ENCODE measurements at regions not wholly inside any gene's neighbourhood (a gene's known extent, or its start where the extent isn't known, plus 50 kb on each side); places are given as distances from the start of the nearest gene placed in this dataset.

DNA sequence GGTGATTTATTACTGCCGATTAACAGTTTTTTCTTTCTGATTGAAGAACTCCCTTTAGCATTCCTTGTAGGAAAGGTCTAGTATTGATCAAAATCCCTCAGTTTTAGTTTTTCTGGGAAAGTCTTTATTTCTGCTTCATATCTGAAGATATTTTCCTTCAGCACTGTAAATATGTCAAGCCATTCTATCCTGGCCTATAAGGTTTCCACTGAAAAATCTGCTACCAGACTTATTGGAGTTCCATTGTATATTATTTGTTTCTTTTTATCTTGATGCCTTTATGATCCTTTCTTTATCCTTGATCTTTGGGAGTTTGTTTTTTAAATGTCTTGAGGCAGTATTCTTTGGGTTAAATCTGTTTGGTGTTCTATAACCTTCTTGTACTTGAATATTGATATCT lies 55.0 kb upstream of the TMTC1 start:
- no peak for ATAC-seq
- Histone ChIP-seq H3K4me1 (no peaks in the 10 kb centered on the region), H3K9me3 (no peaks in the 10 kb centered on the region), H3K4me2 (no peak overlapping the region), H3K4me3 (no peak overlapping the region), H3K27ac (no peak overlapping the region)
- ChIA-PET POLR2A (no interaction called here), CTCF (interaction anchor here (0.5 kb wide), 1 partner anchor 177 kb away, joined by 3 read pairs; no protein-coding TSS in a partner anchor)
- no peak for DNase-seq (ENCODE audit: low read depth in 1 of 2, low spot score in 1 of 2)
- WGBS (ENCODE audit: missing lambda C conversion rate), result 24% methylated on average over 1 of the region's 1 CpG
- no peak for FAIRE-seq
- TF ChIP-seq E2F6 (IDR thresholded peaks at IDR 0.05; ENCODE audit: borderline replicate concordance, low read depth), result no peak
- no peak for TF ChIP-seq ESRRA (IDR thresholded peaks at IDR 0.05; ENCODE audit: borderline replicate concordance, low read length)
- TF ChIP-seq EP300 (IDR thresholded peaks at IDR 0.05), result no peak
- no peak for TF ChIP-seq ELK1 (IDR thresholded peaks at IDR 0.05; ENCODE audit: low read depth, low read length)
- no peak for TF ChIP-seq CHD2 (IDR thresholded peaks at IDR 0.05; ENCODE audit: low read length, partially characterized antibody)
- TF ChIP-seq NPAS2 (CRISPR knock-in tag; IDR thresholded peaks at IDR 0.05; ENCODE audit: borderline replicate concordance), result no peak
- TF ChIP-seq, protein P1, sequence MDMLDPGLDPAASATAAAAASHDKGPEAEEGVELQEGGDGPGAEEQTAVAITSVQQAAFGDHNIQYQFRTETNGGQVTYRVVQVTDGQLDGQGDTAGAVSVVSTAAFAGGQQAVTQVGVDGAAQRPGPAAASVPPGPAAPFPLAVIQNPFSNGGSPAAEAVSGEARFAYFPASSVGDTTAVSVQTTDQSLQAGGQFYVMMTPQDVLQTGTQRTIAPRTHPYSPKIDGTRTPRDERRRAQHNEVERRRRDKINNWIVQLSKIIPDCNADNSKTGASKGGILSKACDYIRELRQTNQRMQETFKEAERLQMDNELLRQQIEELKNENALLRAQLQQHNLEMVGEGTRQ (IDR thresholded peaks at IDR 0.05), result no peak
- TF ChIP-seq FOSB (CRISPR knock-in tag; IDR thresholded peaks at IDR 0.05), result no peak
- TF ChIP-seq, protein P2, sequence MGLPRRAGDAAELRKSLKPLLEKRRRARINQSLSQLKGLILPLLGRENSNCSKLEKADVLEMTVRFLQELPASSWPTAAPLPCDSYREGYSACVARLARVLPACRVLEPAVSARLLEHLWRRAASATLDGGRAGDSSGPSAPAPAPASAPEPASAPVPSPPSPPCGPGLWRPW (IDR thresholded peaks at IDR 0.05), result no peak
- no peak for TF ChIP-seq RFX5 (IDR thresholded peaks at IDR 0.05)
- no peak for TF ChIP-seq EHMT2 (IDR thresholded peaks at IDR 0.05; ENCODE audit: low read depth)
- TF ChIP-seq, protein P3, sequence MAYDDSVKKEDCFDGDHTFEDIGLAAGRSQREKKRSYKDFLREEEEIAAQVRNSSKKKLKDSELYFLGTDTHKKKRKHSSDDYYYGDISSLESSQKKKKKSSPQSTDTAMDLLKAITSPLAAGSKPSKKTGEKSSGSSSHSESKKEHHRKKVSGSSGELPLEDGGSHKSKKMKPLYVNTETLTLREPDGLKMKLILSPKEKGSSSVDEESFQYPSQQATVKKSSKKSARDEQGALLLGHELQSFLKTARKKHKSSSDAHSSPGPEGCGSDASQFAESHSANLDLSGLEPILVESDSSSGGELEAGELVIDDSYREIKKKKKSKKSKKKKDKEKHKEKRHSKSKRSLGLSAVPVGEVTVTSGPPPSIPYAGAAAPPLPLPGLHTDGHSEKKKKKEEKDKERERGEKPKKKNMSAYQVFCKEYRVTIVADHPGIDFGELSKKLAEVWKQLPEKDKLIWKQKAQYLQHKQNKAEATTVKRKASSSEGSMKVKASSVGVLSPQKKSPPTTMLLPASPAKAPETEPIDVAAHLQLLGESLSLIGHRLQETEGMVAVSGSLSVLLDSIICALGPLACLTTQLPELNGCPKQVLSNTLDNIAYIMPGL (CRISPR knock-in tag; IDR thresholded peaks at IDR 0.05; ENCODE audit: borderline replicate concordance), result no peak

Small RNA genes in the stretch of these regions (small RNA-seq; reads per million reads assigned to genes)
- 0 reads per million in 6 experiments for gene AC023511.2
- gene RNA5SP356, result 0 to 0.35 (median 0) reads per million in 6 experiments

All from A549 (cell line).